K562 (cell line): ENCODE measurements at regions not wholly inside any gene's neighbourhood (a gene's known extent, or its start where the extent isn't known, plus 50 kb on each side); places are given as distances from the start of the nearest gene placed in this dataset.

ENCODE experiments used
- ATAC-seq: fragments of 200-7000 bp; cut with Tn5 transposase; 3 replicates; pipeline ENCODE4 v1.9.1; 2020; ENCODE audit warnings: moderate library complexity
- BruUV-seq: library from RNA; stranded (reverse); fragments of 400-500 nt; replicated peaks from 2 replicates; lab custom pipeline; 2021; lab: Mats Ljungman, UMichigan
- CTCF ChIA-PET: fragments of 300-600 bp; formaldehyde crosslinking; extraction: SDS; loops from one replicate; lab custom pipeline; 2021; ENCODE audit warnings: low intra/inter-chr PET ratio; lab: Yijun Ruan, JAX
- POLR2A ChIA-PET: fragments of 300-600, 350-650 bp; sonication (Branson Sonifier 250); formaldehyde crosslinking; extraction: SDS; loops from one replicate; lab custom pipeline; 2021; ENCODE audit warnings: antibody characterized with exemption, inconsistent platforms; lab: Yijun Ruan, JAX
- DNase-seq, 4 experiments: peaks; one replicate each; pipeline versions ENCODE4 v3.0.0 to v3.0.0-alpha.2; 2011 to 2018; ENCODE audit warnings: low spot score in 3 of 4, mixed read lengths in 3 of 4; ENCODE audit errors: extremely low read depth in 1 of 4
- FAIRE-seq: peaks from 2 replicates; lab custom pipeline; 2011; peaks lifted over from hg19 to GRCh38; lab: Jason Lieb, UNC
- H2AFZ ChIP-seq: 2 replicates; pipeline ENCODE4 v1.6.0; 2011; ENCODE audit warnings: low read depth, low read length, control low read depth, inconsistent platforms
- H3K27ac ChIP-seq: fragments of 200-600 bp; 3 replicates; pipeline ENCODE4 v1.8.0; 2011; ENCODE audit warnings: low read depth, mild to moderate bottlenecking, control low read depth, inconsistent platforms, low read length, moderate library complexity, mixed read lengths; ENCODE audit errors: extremely low read depth
- H3K27me3 ChIP-seq, 2 experiments: fragments of 300-600 bp in 1 of 2; 2 replicates in 1 of 2; 3 replicates in 1 of 2; pipeline versions ENCODE4 v1.6.0 to v1.8.0; 2011; ENCODE audit warnings: inconsistent platforms in 2 of 2, low read length in 2 of 2, mild to moderate bottlenecking in 1 of 2, mixed read lengths in 1 of 2, moderate library complexity in 1 of 2; ENCODE audit not compliant: control insufficient read depth in 2 of 2, insufficient read depth in 2 of 2
- H3K36me3 ChIP-seq: fragments of 300-600 bp; 3 replicates; pipeline ENCODE4 v1.8.0; 2011; ENCODE audit warnings: mild to moderate bottlenecking, low read length, inconsistent platforms; ENCODE audit not compliant: control insufficient read depth, insufficient read depth
- H3K4me1 ChIP-seq, 2 experiments: fragments of 200-600 bp in 1 of 2; replicated peaks in 1 of 2; 2 replicates in 1 of 2; 3 replicates in 1 of 2; pipeline versions ENCODE4 v1.5.1 to v1.8.0; 2011; ENCODE audit warnings: inconsistent platforms in 2 of 2, low read length in 2 of 2, mild to moderate bottlenecking in 1 of 2, mixed read lengths in 1 of 2, moderate library complexity in 1 of 2; ENCODE audit not compliant: control insufficient read depth in 2 of 2, insufficient read depth in 2 of 2
- H3K4me2 ChIP-seq: 2 replicates; pipeline ENCODE4 v1.6.1; 2011; ENCODE audit warnings: low read length, control low read depth, inconsistent platforms, mixed read lengths; ENCODE audit not compliant: insufficient read depth
- H3K4me3 ChIP-seq: fragments of 200-600 bp; sonication (generic), shearing (Covaris generic); 2 replicates; pipeline ENCODE4 v1.5.1; 2016; ENCODE audit warnings: control low read depth, inconsistent platforms
- H3K79me2 ChIP-seq: fragments of 200-600 bp; 3 replicates; pipeline ENCODE4 v1.8.0; 2011; ENCODE audit warnings: low read length, inconsistent platforms; ENCODE audit not compliant: control insufficient read depth, insufficient read depth
- H3K9ac ChIP-seq, 2 experiments: 2 replicates each; pipeline versions ENCODE4 v1.6.0 to v1.6.1; 2011; ENCODE audit warnings: low read depth in 2 of 2, low read length in 2 of 2, control low read depth in 1 of 2, inconsistent platforms in 1 of 2, mild to moderate bottlenecking in 1 of 2, mixed read lengths in 1 of 2; ENCODE audit not compliant: insufficient read depth in 1 of 2
- H3K9me1 ChIP-seq: one replicate; pipeline ENCODE4 v1.6.0; 2011; ENCODE audit warnings: inconsistent platforms, mild to moderate bottlenecking, low read length, moderate library complexity; ENCODE audit not compliant: control insufficient read depth, insufficient read depth
- H3K9me3 ChIP-seq: replicated peaks from 2 replicates; pipeline ENCODE4 v1.5.1; 2011; ENCODE audit warnings: low read depth, low read length, inconsistent platforms; ENCODE audit not compliant: control insufficient read depth, insufficient read depth
- H4K20me1 ChIP-seq: replicated peaks from 2 replicates; pipeline ENCODE4 v1.6.1; 2011; ENCODE audit warnings: low read length, inconsistent platforms, mixed read lengths; ENCODE audit not compliant: control insufficient read depth, insufficient read depth
- CBFA2T2 ChIP-seq: fragments of 450-650 bp; conservative IDR thresholded peaks from 2 replicates; pipeline ENCODE4 v1.6.1; 2017; ENCODE audit warnings: mild to moderate bottlenecking
- EP300 ChIP-seq: IDR thresholded peaks from 2 replicates; pipeline ENCODE4 v1.6.1; 2012; ENCODE audit warnings: low read length, improper control_type of control experiment
- ESRRA ChIP-seq: fragments of 450-650 bp; IDR thresholded peaks from 2 replicates; pipeline ENCODE4 v1.6.1; 2014; ENCODE audit warnings: low read depth, mild to moderate bottlenecking, moderate library complexity, borderline replicate concordance
- ETV1 ChIP-seq: fragments of 450-650 bp; conservative IDR thresholded peaks from 2 replicates; pipeline ENCODE4 v1.6.1; 2016; ENCODE audit warnings: missing genetic modification characterization, control low read depth, low read depth, missing compliant biosample characterization
- KLF16 ChIP-seq: IDR thresholded peaks from 2 replicates; pipeline ENCODE4 v1.6.1; 2016; ENCODE audit warnings: antibody characterized with exemption
- MTA3 ChIP-seq: fragments of 450-650 bp; formaldehyde crosslinking; IDR thresholded peaks from 2 replicates; pipeline ENCODE4 v1.6.1; 2017; ENCODE audit warnings: mild to moderate bottlenecking, borderline replicate concordance
- MYBL2 ChIP-seq, 2 experiments: fragments of 450-650 bp in 1 of 2; sonication (generic) in 1 of 2; formaldehyde crosslinking in 1 of 2; IDR thresholded peaks; 2 replicates each; pipeline versions ENCODE4 v1.6.1 to v1.8.1; 2017 to 2022; ENCODE audit warnings: borderline replicate concordance in 1 of 2, inconsistent platforms in 1 of 2, low read depth in 1 of 2, mild to moderate bottlenecking in 1 of 2, missing genetic modification reagents in 1 of 2, moderate library complexity in 1 of 2
- RAD21 ChIP-seq, 2 experiments: fragments of 250-450 bp in 1 of 2; fragments of 450-650 bp in 1 of 2; sonication (Bioruptor Pico) in 1 of 2; formaldehyde crosslinking in 1 of 2; IDR thresholded peaks in 1 of 2; conservative IDR thresholded peaks in 1 of 2; 2 replicates each; pipeline versions ENCODE4 v1.4.0 to v1.8.0; 2020 to 2022; ENCODE audit warnings: mild to moderate bottlenecking in 2 of 2, moderate library complexity in 1 of 2
- RBFOX2 ChIP-seq: fragments of 200-400 bp; formaldehyde crosslinking; IDR thresholded peaks from 2 replicates; pipeline ENCODE4 v1.6.1; 2017; ENCODE audit warnings: low read depth, mild to moderate bottlenecking, low read length, moderate library complexity
- RNF2 ChIP-seq: sonication (generic); IDR thresholded peaks from 2 replicates; pipeline ENCODE4 v1.6.1; 2016
- ZEB2 ChIP-seq: fragments of 450-650 bp; IDR thresholded peaks from 2 replicates; pipeline ENCODE4 v1.6.1; 2016
- ZNF146 ChIP-seq: IDR thresholded peaks from one replicate; pipeline ENCODE4 v1.6.1; 2018; ENCODE audit warnings: missing compliant biosample characterization; ENCODE audit not compliant: unreplicated experiment
- ZNF175 ChIP-seq: fragments of 200-800 bp; sonication (Bioruptor generic); IDR thresholded peaks from 2 replicates; pipeline ENCODE4 v1.6.1; 2016; ENCODE audit warnings: low read depth, mild to moderate bottlenecking, missing genetic modification characterization, missing compliant biosample characterization
- WGBS: fragments of 100-300 bp; shearing (Covaris generic); methylation state at CpG from one replicate; pipeline ENCODE4 v1.1.6; 2016; ENCODE audit warnings: low coverage, mixed read lengths; ENCODE audit not compliant: insufficient coverage; ENCODE audit errors: missing lambda C conversion rate; 5-methylcytosine and 5-hydroxymethylcytosine counted together
- in situ Hi-C: fragments of 300-500 bp; cut with MboI; formaldehyde crosslinking; loops from 4 replicates; pipeline ENCODE4 v1.15.0; 2018; ENCODE audit warnings: inconsistent platforms, mixed read lengths
- intact Hi-C: fragments of 100-400 bp; cut with micrococcal nuclease; formaldehyde crosslinking; loops from 2 replicates; pipeline ENCODE4 v1.14.2; 2022
- TF ChIP-seq, protein P1 (sequence below): sonication (generic); formaldehyde crosslinking; IDR thresholded peaks from 2 replicates; pipeline ENCODE4 v1.8.0; 2022; ENCODE audit warnings: missing genetic modification reagents, mild to moderate bottlenecking, moderate library complexity, borderline replicate concordance
- TF ChIP-seq, protein P2 (sequence below): fragments of 450-650 bp; IDR thresholded peaks from 2 replicates; pipeline ENCODE4 v1.6.1; 2016; ENCODE audit warnings: low read depth, mild to moderate bottlenecking, moderate library complexity
- TF ChIP-seq, protein P3 (sequence below), 2 experiments: fragments of 250-450 bp in 1 of 2; fragments of 450-650 bp in 1 of 2; sonication (Bioruptor Pico) in 1 of 2; IDR thresholded peaks; 2 replicates each; pipeline versions ENCODE4 v1.6.1 to v1.8.0; 2016 to 2021; ENCODE audit warnings: mild to moderate bottlenecking in 2 of 2, moderate library complexity in 2 of 2, missing compliant biosample characterization in 1 of 2, missing genetic modification characterization in 1 of 2
- TF ChIP-seq, protein P4 (sequence below): sonication (generic); formaldehyde crosslinking; IDR thresholded peaks from 2 replicates; pipeline ENCODE4 v1.8.1; 2023; ENCODE audit warnings: mild to moderate bottlenecking, missing genetic modification reagents

DNA sequence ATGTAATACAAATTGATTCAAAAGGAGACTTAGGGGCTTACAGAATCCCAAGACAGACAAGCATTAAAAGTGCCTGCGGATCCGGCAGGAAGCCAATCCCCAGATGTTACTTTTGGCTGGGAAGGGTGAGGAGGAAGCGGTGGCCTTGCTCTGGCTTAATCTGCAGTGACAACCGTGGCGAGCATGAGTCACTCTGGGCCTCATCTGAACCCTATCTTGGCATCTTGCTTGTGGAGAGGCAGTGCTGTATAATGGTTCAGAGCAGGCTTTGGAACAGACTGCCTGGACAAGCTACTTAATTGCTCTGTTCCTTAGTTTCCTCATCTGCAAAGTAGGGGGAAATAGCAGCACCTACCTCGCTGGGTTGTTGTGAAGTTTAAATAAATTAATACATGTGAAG is 74.1 kb downstream of the XCL2 start:
- CTCF ChIA-PET, result no interaction called here
- no peak overlapping the region for H3K4me3 ChIP-seq
- peak in 1 of 2 experiments; percentile 24; a peak in 1 of 4 replicates for TF ChIP-seq RAD21 (CRISPR knock-in tag; conservative IDR thresholded peaks at IDR 0.05 in 1 of 2, IDR thresholded peaks at IDR 0.05 in 1 of 2)
- peak; percentile 86 for TF ChIP-seq EP300
- peak; percentile 31; the same call in 1 of the 2 replicates for TF ChIP-seq ZEB2
- peak; percentile 74 for TF ChIP-seq CBFA2T2
- TF ChIP-seq ZNF175 (CRISPR knock-in tag), result peak; percentile 83
- TF ChIP-seq MYBL2 (IDR thresholded peaks at IDR 0.05; ENCODE audit: low read depth), result no peak
- TF ChIP-seq MYBL2 (CRISPR knock-in tag; IDR thresholded peaks at IDR 0.05; ENCODE audit: borderline replicate concordance), result no peak
- TF ChIP-seq ESRRA, result peak; percentile 58; the same call in 1 of the 2 replicates
- peak; percentile 82 for TF ChIP-seq ETV1 (tag)
- TF ChIP-seq, protein P1, sequence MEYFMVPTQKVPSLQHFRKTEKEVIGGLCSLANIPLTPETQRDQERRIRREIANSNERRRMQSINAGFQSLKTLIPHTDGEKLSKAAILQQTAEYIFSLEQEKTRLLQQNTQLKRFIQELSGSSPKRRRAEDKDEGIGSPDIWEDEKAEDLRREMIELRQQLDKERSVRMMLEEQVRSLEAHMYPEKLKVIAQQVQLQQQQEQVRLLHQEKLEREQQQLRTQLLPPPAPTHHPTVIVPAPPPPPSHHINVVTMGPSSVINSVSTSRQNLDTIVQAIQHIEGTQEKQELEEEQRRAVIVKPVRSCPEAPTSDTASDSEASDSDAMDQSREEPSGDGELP, result peak; percentile 55; the same call in 1 of the 2 replicates
- TF ChIP-seq RNF2, result peak; percentile 86
- TF ChIP-seq ZNF146 (CRISPR knock-in tag), result peak; percentile 65
- 0 out of 2 replicates have a peak, but pooled peaks have one; percentile 22 for TF ChIP-seq RBFOX2
- TF ChIP-seq MTA3, result peak; percentile 79; the same call in 1 of the 2 replicates
- TF ChIP-seq, protein P2, sequence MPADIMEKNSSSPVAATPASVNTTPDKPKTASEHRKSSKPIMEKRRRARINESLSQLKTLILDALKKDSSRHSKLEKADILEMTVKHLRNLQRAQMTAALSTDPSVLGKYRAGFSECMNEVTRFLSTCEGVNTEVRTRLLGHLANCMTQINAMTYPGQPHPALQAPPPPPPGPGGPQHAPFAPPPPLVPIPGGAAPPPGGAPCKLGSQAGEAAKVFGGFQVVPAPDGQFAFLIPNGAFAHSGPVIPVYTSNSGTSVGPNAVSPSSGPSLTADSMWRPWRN, result peak; percentile 61; the same call in 1 of the 2 replicates
- TF ChIP-seq, protein P3, sequence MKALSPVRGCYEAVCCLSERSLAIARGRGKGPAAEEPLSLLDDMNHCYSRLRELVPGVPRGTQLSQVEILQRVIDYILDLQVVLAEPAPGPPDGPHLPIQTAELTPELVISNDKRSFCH (CRISPR knock-in tag; IDR thresholded peaks at IDR 0.05), result no peak
- TF ChIP-seq, protein P3 (tag; IDR thresholded peaks at IDR 0.05), result no peak
- TF ChIP-seq, protein P4, sequence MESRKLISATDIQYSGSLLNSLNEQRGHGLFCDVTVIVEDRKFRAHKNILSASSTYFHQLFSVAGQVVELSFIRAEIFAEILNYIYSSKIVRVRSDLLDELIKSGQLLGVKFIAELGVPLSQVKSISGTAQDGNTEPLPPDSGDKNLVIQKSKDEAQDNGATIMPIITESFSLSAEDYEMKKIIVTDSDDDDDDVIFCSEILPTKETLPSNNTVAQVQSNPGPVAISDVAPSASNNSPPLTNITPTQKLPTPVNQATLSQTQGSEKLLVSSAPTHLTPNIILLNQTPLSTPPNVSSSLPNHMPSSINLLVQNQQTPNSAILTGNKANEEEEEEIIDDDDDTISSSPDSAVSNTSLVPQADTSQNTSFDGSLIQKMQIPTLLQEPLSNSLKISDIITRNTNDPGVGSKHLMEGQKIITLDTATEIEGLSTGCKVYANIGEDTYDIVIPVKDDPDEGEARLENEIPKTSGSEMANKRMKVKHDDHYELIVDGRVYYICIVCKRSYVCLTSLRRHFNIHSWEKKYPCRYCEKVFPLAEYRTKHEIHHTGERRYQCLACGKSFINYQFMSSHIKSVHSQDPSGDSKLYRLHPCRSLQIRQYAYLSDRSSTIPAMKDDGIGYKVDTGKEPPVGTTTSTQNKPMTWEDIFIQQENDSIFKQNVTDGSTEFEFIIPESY, result peak; percentile 55; the same call in 1 of the 2 replicates
- 0 out of 2 replicates have a peak, but pooled peaks have one; percentile 49 for TF ChIP-seq KLF16

More for the DNA sequence above, 74.1 kb downstream of the XCL2 start:
- Histone ChIP-seq H3K9ac (peak overlapping the region; percentile 28 to 40; a peak in 2 of 4 replicates), H3K4me1 (peaks cover 2 to 49% of the 10 kb centered on the region in 2 experiments; a peak in 4 of 5 replicates), H2AFZ (peak overlapping the region; percentile 77), H3K9me1 (no peaks in the 10 kb centered on the region), H3K4me2 (peak overlapping the region; percentile 51), H3K9me3 (peaks cover 4% of the 10 kb centered on the region), H3K27me3 (no peaks in the 10 kb centered on the region), H4K20me1 (no peaks in the 10 kb centered on the region), H3K79me2 (no peaks in the 10 kb centered on the region), H3K36me3 (no peaks in the 10 kb centered on the region), H3K27ac (peak overlapping the region; percentile 74)
- no TSS peak for BruUV-seq
- DNase-seq (peak; percentile 57 to 94 (median 72)), ATAC-seq (peak; percentile 97), FAIRE-seq (peak; percentile 97)
- WGBS, result 3% methylated on average over 6 of the region's 6 CpGs
- POLR2A ChIA-PET, result interaction anchor here (0.6 to 1.4 kb wide), 6 partner anchors 9 to 1022 kb away, joined by 3 to 4 read pairs (median 3); no protein-coding TSS in a partner anchor
- intact Hi-C loops, result no loop called here
- in situ Hi-C loops, result no loop called here
